ENCODE measurements at regions not wholly inside any gene's neighbourhood (a gene's known extent, or its start where the extent isn't known, plus 50 kb on each side); places are given as distances from the start of the nearest gene placed in this dataset.

GRCh38 chr5:58043032-58043945 is 416.6 kb downstream of the PLK2 start:
- Histone ChIP-seq H3K4me3 (no peak overlapping the region), H3K27ac (no peak overlapping the region), H3K9me3 (no peaks in the 10 kb centered on the region), H3K4me1 (peaks cover 0 to 4% of the 10 kb centered on the region in 2 donors), H3K36me3 (no peaks in the 10 kb centered on the region), H3K27me3 (no peaks in the 10 kb centered on the region)
- intact Hi-C loops (cut with DNase I; ENCODE audit: low total_unique reads), result no loop called here
- no peak for DNase-seq (ENCODE audit: low spot score in 2 of 2)
- TF ChIP-seq, protein P1, sequence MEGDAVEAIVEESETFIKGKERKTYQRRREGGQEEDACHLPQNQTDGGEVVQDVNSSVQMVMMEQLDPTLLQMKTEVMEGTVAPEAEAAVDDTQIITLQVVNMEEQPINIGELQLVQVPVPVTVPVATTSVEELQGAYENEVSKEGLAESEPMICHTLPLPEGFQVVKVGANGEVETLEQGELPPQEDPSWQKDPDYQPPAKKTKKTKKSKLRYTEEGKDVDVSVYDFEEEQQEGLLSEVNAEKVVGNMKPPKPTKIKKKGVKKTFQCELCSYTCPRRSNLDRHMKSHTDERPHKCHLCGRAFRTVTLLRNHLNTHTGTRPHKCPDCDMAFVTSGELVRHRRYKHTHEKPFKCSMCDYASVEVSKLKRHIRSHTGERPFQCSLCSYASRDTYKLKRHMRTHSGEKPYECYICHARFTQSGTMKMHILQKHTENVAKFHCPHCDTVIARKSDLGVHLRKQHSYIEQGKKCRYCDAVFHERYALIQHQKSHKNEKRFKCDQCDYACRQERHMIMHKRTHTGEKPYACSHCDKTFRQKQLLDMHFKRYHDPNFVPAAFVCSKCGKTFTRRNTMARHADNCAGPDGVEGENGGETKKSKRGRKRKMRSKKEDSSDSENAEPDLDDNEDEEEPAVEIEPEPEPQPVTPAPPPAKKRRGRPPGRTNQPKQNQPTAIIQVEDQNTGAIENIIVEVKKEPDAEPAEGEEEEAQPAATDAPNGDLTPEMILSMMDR (IDR thresholded peaks at IDR 0.05), result no peak
- TF ChIP-seq POLR2AphosphoS5 (IDR thresholded peaks at IDR 0.05) (no peak), POLR2A (IDR thresholded peaks at IDR 0.05) (no peak)

- Histone ChIP-seq H3K27ac (no peak overlapping the region), H3K36me3 (no peaks in the 10 kb centered on the region), H3K9me3 (no peaks in the 10 kb centered on the region), H3K4me3 (no peak overlapping the region), H3K4me1 (peaks cover 0 to 4% of the 10 kb centered on the region in 2 donors), H3K27me3 (no peaks in the 10 kb centered on the region)
- TF ChIP-seq, protein P1 (IDR thresholded peaks at IDR 0.05), result no peak
- TF ChIP-seq POLR2A (IDR thresholded peaks at IDR 0.05), result no peak
- TF ChIP-seq POLR2AphosphoS5 (IDR thresholded peaks at IDR 0.05), result no peak
- intact Hi-C loops (cut with DNase I; ENCODE audit: low total_unique reads), result no loop called here
- DNase-seq (ENCODE audit: low spot score in 2 of 2), result no peak
These were observed 418.0 kb downstream of the PLK2 start for GRCh38 chr5:58041884-58042283.

DNA sequence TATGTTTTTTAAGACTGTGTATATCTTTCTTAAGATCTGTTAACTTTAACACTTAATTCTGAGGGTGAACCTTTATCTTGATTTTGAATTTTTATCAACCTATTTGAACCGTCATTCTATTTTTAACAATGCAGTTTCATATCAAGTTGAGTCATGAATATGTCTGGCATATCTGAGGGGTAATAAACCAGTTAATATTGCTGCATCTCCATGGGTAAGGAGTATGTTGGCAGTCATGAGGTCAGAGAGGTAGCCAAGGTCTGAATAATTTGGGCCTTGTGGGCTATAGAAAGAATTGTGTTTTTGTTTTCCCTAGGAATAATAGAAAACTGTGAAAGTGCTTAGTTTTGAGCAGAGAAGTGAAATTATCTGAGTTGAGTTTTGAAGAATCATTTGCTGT is 419.0 kb downstream of the PLK2 start:
- H3K36me3 ChIP-seq, result no peaks in the 10 kb centered on the region
- H3K27me3 ChIP-seq, result no peaks in the 10 kb centered on the region
- TF ChIP-seq, protein P1 (IDR thresholded peaks at IDR 0.05), result no peak
- TF ChIP-seq POLR2A (IDR thresholded peaks at IDR 0.05) (no peak), POLR2AphosphoS5 (IDR thresholded peaks at IDR 0.05) (no peak)
- H3K4me1 ChIP-seq, result peaks cover 0 to 4% of the 10 kb centered on the region in 2 donors
- no peak for DNase-seq (ENCODE audit: low spot score in 2 of 2)
- H3K4me3 ChIP-seq, result no peak overlapping the region
- H3K27ac ChIP-seq, result no peak overlapping the region
- intact Hi-C loops (cut with DNase I; ENCODE audit: low total_unique reads), result no loop called here
- H3K9me3 ChIP-seq, result no peaks in the 10 kb centered on the region

DNA sequence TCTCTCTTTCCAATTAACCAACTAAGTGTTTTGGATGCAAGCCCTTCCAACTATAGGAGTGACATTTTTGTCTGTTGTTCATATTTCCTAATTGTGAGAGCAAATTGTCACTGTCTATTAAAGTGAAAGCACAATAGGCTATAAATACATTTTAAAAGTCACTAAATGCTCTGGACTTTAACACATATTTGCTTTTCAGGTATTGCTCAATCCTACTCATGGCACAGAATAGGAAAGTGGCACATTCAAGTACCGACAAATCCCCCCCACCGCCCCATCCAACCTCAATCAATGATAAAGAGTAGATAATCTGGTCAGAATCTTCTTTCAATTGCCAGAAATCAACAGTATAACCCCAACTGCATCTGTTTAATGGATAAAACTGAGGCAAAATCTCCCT is 419.8 kb downstream of the PLK2 start:
- peaks cover 0 to 4% of the 10 kb centered on the region in 2 donors for H3K4me1 ChIP-seq
- TF ChIP-seq, protein P1 (IDR thresholded peaks at IDR 0.05), result no peak
- TF ChIP-seq POLR2AphosphoS5 (IDR thresholded peaks at IDR 0.05), result no peak
- no peak for DNase-seq (ENCODE audit: low spot score in 2 of 2)
- intact Hi-C loops (cut with DNase I; ENCODE audit: low total_unique reads), result no loop called here
- no peak overlapping the region for H3K4me3 ChIP-seq
- H3K9me3 ChIP-seq, result no peaks in the 10 kb centered on the region
- peak overlapping the region; percentile 15 to 21 for H3K27ac ChIP-seq
- no peaks in the 10 kb centered on the region for H3K36me3 ChIP-seq
- H3K27me3 ChIP-seq, result no peaks in the 10 kb centered on the region

DNA sequence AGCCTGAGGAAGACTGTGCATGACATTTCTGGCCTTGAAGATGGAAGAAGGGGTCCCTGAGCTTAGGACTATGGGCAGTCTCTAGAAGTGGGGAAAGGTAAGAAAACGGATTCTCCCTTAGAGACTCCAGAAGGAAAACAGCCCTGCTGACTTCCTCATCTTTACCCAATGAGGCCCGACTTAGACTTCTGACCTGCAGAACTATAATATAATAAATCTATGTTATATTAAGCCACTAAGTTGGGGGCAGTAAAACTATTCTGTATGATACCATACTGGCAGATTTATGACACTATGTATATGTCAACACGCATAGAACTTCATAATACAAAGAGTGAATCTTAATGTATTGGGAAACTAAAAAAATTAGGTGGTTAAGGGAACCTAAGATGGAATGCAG is 422.0 kb downstream of the PLK2 start:
- no peak overlapping the region for H3K27ac ChIP-seq
- H3K9me3 ChIP-seq, result no peaks in the 10 kb centered on the region
- intact Hi-C loops (cut with DNase I; ENCODE audit: low total_unique reads), result no loop called here
- DNase-seq (ENCODE audit: low spot score in 2 of 2), result no peak
- TF ChIP-seq POLR2AphosphoS5 (IDR thresholded peaks at IDR 0.05), result no peak
- TF ChIP-seq, protein P1 (IDR thresholded peaks at IDR 0.05), result no peak
- TF ChIP-seq POLR2A (IDR thresholded peaks at IDR 0.05), result no peak
- peaks cover 0 to 4% of the 10 kb centered on the region in 2 donors for H3K4me1 ChIP-seq
- no peaks in the 10 kb centered on the region for H3K36me3 ChIP-seq
- no peak overlapping the region for H3K4me3 ChIP-seq
- no peaks in the 10 kb centered on the region for H3K27me3 ChIP-seq

Measured in breast epithelium (tissue), 4 donors.